ENCODE measurements at regions not wholly inside any gene's neighbourhood (a gene's known extent, or its start where the extent isn't known, plus 50 kb on each side); places are given as distances from the start of the nearest gene placed in this dataset.
"Not testable (repeated sequence)": the region's sequence is repeated elsewhere in the genome, so short reads cannot be mapped to it uniquely, and the experiment has no call there.

DNA sequence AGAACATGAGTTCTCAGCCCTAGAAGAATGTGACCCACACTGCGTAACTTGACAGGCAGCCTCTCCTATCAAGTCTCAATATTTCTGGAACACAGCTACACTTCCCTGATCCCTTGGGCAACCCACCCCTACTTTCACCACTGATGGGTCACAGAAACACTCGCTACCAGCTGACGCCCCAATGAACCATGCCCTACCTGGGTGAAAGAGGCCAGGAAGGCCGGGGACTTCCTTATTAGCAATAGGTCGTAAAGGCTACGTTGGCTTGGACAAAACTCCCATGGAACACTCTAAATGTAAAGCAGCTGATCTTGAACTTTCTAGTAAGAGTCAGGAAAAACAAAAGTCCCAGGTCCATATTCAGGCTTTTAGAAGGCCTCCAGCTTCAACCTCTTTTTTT lies 202.3 kb upstream of the KCTD7 start:
- CTCF ChIA-PET, result no interaction called here

DNA sequence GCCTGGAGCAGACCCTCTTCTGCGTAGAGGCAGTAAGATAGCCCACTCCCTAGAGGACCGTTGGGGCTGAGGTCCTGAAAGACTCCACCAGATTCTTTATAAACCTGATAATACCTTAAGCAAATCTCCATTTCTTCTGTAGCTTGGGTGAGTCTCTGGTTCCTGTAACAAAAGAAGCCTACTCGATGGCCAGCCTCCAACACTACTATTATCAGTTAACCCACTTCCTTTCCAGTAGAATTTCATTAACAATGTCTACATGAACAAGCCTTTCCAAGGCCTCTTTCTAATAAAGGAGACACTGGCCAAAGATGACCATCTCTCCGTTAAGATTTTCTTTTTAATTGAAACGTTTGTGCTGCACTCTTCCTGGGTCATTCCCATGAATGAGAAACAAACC lies 201.7 kb upstream of the KCTD7 start:
- H3K4me1 Mint-ChIP-seq, result no peaks in the 10 kb centered on the region
- ChIA-PET CTCF (no interaction called here), POLR2A (no interaction called here)
- H3K27me3 Mint-ChIP-seq, result no peaks in the 10 kb centered on the region
- Histone ChIP-seq H3K27me3 (replicated peaks in 1 of 2; ENCODE audit: control insufficient read depth in 2 of 2, extremely low read depth in 1 of 2, insufficient read depth in 2 of 2, low read length in 1 of 2) (no peaks in the 10 kb centered on the region), H3K4me3 (ENCODE audit: control insufficient read depth in 1 of 2, extremely low read depth in 1 of 2, low read length in 1 of 2) (no peak overlapping the region), H3K27ac (ENCODE audit: low read length) (no peak overlapping the region), H3K36me3 (ENCODE audit: control insufficient read depth in 2 of 2, extremely low read depth in 1 of 2, insufficient read depth in 1 of 2, low read length in 1 of 2) (peaks cover 0 to 4% of the 10 kb centered on the region in 2 donors), H3K4me1 (ENCODE audit: control insufficient read depth in 1 of 2, extremely low read depth in 1 of 2, insufficient read depth in 2 of 2, low read length in 2 of 2) (no peaks in the 10 kb centered on the region), H3K9me3 (no peaks in the 10 kb centered on the region)
- DNase-seq, result no peak
- ATAC-seq (replicated peaks in 1 of 4), result no peak
- H3K4me3 Mint-ChIP-seq, result no peak overlapping the region
- no peaks in the 10 kb centered on the region for H3K9me3 Mint-ChIP-seq
- H3K36me3 Mint-ChIP-seq, result peaks cover 47% of the 10 kb centered on the region
- no peak overlapping the region for H3K27ac Mint-ChIP-seq
- WGBS (ENCODE audit: insufficient coverage), result 85% methylated on average over 4 of the region's 5 CpGs

More for the DNA sequence above, 202.3 kb upstream of the KCTD7 start:
- 100% methylated on average over 6 of the region's 6 CpGs for WGBS (ENCODE audit: insufficient coverage)
- ATAC-seq (replicated peaks in 1 of 4), result no peak
- H3K4me1 ChIP-seq (ENCODE audit: control insufficient read depth in 1 of 2, extremely low read depth in 1 of 2, insufficient read depth in 2 of 2, low read length in 2 of 2), result no peaks in the 10 kb centered on the region
- no peaks in the 10 kb centered on the region for H3K27me3 ChIP-seq (replicated peaks in 1 of 2; ENCODE audit: control insufficient read depth in 2 of 2, extremely low read depth in 1 of 2, insufficient read depth in 2 of 2, low read length in 1 of 2)
- H3K27ac ChIP-seq (ENCODE audit: low read length), result no peak overlapping the region
- Mint-ChIP-seq H3K27ac (no peak overlapping the region), H3K36me3 (peaks cover 47% of the 10 kb centered on the region), H3K9me3 (no peaks in the 10 kb centered on the region), H3K27me3 (no peaks in the 10 kb centered on the region), H3K4me1 (no peaks in the 10 kb centered on the region), H3K4me3 (no peak overlapping the region)
- POLR2A ChIA-PET, result no interaction called here
- DNase-seq, result no peak
- H3K36me3 ChIP-seq (ENCODE audit: control insufficient read depth in 2 of 2, extremely low read depth in 1 of 2, insufficient read depth in 1 of 2, low read length in 1 of 2), result peaks cover 0 to 4% of the 10 kb centered on the region in 2 donors
- no peaks in the 10 kb centered on the region for H3K9me3 ChIP-seq
- no peak overlapping the region for H3K4me3 ChIP-seq (ENCODE audit: control insufficient read depth in 1 of 2, extremely low read depth in 1 of 2, low read length in 1 of 2)

DNA sequence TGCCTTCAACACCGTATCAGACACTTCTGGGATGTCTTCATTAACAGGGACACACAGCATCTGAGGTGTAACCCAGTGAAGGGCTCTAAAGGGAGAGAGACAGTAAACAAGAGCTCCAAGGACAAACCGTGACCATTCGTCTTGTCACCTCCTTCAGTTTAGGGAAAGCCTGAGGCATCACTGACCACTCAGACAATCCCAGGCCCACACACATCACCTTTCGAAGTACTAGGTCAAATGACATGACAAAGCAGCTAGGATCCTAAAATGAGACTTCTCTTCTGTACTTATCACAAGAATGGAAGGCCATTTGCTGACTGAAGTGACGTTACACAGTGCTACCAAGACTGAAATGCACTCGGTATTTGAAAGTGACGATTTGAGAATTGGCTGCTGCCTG lies 200.7 kb upstream of the KCTD7 start:
- no peaks in the 10 kb centered on the region for H3K4me1 Mint-ChIP-seq
- WGBS (ENCODE audit: insufficient coverage), result 98% methylated on average over 7 of the region's 7 CpGs
- H3K9me3 ChIP-seq, result no peaks in the 10 kb centered on the region
- DNase-seq, result no peak
- no peak overlapping the region for H3K27ac Mint-ChIP-seq
- ATAC-seq (replicated peaks in 1 of 4), result no peak
- ChIA-PET POLR2A (no interaction called here), CTCF (no interaction called here)
- H3K36me3 Mint-ChIP-seq, result peaks cover 49% of the 10 kb centered on the region
- H3K27me3 ChIP-seq (replicated peaks in 1 of 2; ENCODE audit: control insufficient read depth in 2 of 2, extremely low read depth in 1 of 2, insufficient read depth in 2 of 2, low read length in 1 of 2), result no peaks in the 10 kb centered on the region
- H3K36me3 ChIP-seq (ENCODE audit: control insufficient read depth in 2 of 2, extremely low read depth in 1 of 2, insufficient read depth in 1 of 2, low read length in 1 of 2), result peaks cover 0 to 4% of the 10 kb centered on the region in 2 donors
- H3K9me3 Mint-ChIP-seq, result no peaks in the 10 kb centered on the region
- H3K27ac ChIP-seq (ENCODE audit: low read length), result no peak overlapping the region
- no peaks in the 10 kb centered on the region for H3K27me3 Mint-ChIP-seq
- H3K4me3 Mint-ChIP-seq, result no peak overlapping the region
- no peak overlapping the region for H3K4me3 ChIP-seq (ENCODE audit: control insufficient read depth in 1 of 2, extremely low read depth in 1 of 2, low read length in 1 of 2)
- H3K4me1 ChIP-seq (ENCODE audit: control insufficient read depth in 1 of 2, extremely low read depth in 1 of 2, insufficient read depth in 2 of 2, low read length in 2 of 2), result no peaks in the 10 kb centered on the region

DNA sequence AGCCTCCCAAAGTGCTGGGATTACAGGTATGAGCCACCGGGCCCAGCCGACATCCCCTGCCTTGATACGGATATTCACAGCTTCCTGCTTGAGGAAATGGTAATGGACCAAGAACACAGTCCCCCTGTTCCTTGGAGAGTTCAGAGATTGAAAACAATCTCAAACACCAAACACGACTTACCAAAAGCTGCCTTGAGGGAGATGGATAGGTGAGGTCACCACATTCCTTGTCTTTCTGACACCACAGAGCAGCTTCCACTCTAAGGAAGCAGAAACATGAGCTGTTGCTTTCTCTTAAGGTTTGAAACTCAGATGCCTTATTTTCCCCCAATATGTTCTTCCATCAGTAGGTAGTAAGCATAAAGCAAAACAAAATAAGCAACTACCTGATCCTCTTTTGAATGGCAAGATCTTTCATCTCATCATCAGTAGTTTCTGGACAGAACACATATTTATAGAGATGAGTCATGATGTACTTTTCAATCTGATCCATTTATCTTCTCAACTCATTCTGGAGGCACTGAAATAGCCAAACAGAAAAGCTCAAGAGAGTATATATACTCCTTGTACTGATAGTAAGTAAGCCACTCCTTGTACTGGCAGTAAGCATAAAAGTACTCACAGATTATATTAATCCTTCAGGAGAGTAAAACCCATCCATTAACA lies 199.1 kb upstream of the KCTD7 start:
- H3K4me3 Mint-ChIP-seq, result no peak overlapping the region
- H3K36me3 ChIP-seq (ENCODE audit: control insufficient read depth in 2 of 2, extremely low read depth in 1 of 2, insufficient read depth in 1 of 2, low read length in 1 of 2), result peaks cover 0 to 4% of the 10 kb centered on the region in 2 donors
- H3K9me3 ChIP-seq, result no peaks in the 10 kb centered on the region
- no peaks in the 10 kb centered on the region for H3K27me3 Mint-ChIP-seq
- no peak overlapping the region for H3K4me3 ChIP-seq (ENCODE audit: control insufficient read depth in 1 of 2, extremely low read depth in 1 of 2, low read length in 1 of 2)
- H3K27me3 ChIP-seq (replicated peaks in 1 of 2; ENCODE audit: control insufficient read depth in 2 of 2, extremely low read depth in 1 of 2, insufficient read depth in 2 of 2, low read length in 1 of 2), result no peaks in the 10 kb centered on the region
- DNase-seq (no peak), ATAC-seq (replicated peaks in 1 of 4) (no peak)
- no peaks in the 10 kb centered on the region for H3K9me3 Mint-ChIP-seq
- POLR2A ChIA-PET, result no interaction called here
- H3K36me3 Mint-ChIP-seq, result peaks cover 38% of the 10 kb centered on the region
- H3K4me1 ChIP-seq (ENCODE audit: control insufficient read depth in 1 of 2, extremely low read depth in 1 of 2, insufficient read depth in 2 of 2, low read length in 2 of 2), result no peaks in the 10 kb centered on the region
- no peak overlapping the region for H3K27ac ChIP-seq (ENCODE audit: low read length)
- CTCF ChIA-PET, result no interaction called here
- no peak overlapping the region for H3K27ac Mint-ChIP-seq
- no peaks in the 10 kb centered on the region for H3K4me1 Mint-ChIP-seq
- WGBS (ENCODE audit: insufficient coverage), result 100% methylated on average over 1 of the region's 4 CpGs

DNA sequence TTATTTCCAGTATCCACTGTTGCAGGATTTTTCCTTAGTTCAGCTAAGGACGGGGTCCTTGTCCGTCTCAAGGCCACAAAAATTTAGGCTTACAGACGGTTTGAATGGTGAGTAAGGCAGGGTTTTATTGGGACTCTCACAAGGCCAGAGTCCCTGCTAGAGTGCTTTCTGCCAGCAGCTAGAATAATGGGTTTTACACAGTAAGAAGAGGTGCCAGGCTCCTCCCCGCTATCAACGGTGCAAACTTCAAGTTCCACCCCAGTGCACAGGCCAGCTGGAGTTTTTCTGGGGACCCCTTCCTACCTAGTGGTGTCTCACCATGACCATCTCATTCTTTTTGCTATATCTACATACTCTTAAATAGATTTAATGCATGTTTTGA lies 198.5 kb upstream of the KCTD7 start:
- Mint-ChIP-seq H3K36me3 (peaks cover 41% of the 10 kb centered on the region), H3K27me3 (no peaks in the 10 kb centered on the region), H3K9me3 (no peaks in the 10 kb centered on the region), H3K4me3 (no peak overlapping the region), H3K4me1 (no peaks in the 10 kb centered on the region), H3K27ac (no peak overlapping the region)
- CTCF ChIA-PET, result no interaction called here
- ATAC-seq (replicated peaks in 1 of 4), result no peak
- DNase-seq, result no peak
- Histone ChIP-seq H3K4me1 (ENCODE audit: control insufficient read depth in 1 of 2, extremely low read depth in 1 of 2, insufficient read depth in 2 of 2, low read length in 2 of 2) (no peaks in the 10 kb centered on the region), H3K27ac (ENCODE audit: low read length) (no peak overlapping the region), H3K36me3 (ENCODE audit: control insufficient read depth in 2 of 2, extremely low read depth in 1 of 2, insufficient read depth in 1 of 2, low read length in 1 of 2) (peaks cover 0 to 4% of the 10 kb centered on the region in 2 donors), H3K4me3 (ENCODE audit: control insufficient read depth in 1 of 2, extremely low read depth in 1 of 2, low read length in 1 of 2) (no peak overlapping the region), H3K27me3 (replicated peaks in 1 of 2; ENCODE audit: control insufficient read depth in 2 of 2, extremely low read depth in 1 of 2, insufficient read depth in 2 of 2, low read length in 1 of 2) (no peaks in the 10 kb centered on the region), H3K9me3 (no peaks in the 10 kb centered on the region)
- 100% methylated on average over 4 of the region's 5 CpGs for WGBS (ENCODE audit: insufficient coverage)
- POLR2A ChIA-PET, result no interaction called here

DNA sequence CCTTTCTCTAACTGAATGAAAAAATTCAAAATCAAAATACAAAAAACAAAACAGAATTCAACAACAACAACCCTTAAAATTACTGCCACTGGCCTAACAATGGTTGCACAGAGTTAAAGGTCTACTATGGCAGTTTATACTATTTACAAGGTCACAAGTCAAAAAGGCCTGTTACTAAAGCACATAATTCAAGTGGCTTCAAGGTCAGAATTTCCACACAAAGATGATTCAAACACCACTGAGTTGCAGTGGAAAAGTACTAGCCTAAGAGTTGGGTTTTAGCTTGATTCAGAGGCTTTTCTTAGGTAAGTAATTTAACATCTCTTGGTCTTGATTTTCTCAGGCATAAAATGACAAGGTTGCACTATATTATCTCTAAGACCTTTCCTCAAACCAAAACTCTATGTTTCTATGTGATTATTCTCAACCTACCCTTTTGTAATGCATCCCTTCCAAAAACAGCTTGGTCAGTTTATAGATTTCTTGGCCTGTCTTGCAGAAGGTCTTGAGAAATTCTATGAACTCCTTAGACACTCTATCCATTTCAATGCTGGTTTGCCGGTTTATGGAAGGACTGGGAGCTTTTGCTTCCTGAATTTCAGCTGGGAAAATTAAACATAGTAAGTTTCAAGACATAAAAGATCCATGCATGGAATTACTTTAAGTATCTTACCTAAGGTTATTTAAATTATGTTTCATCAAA lies 189.8 kb upstream of the KCTD7 start:
- H3K4me3 ChIP-seq (ENCODE audit: control insufficient read depth in 1 of 2, extremely low read depth in 1 of 2, low read length in 1 of 2); H3K9me3 ChIP-seq; H3K4me1 ChIP-seq (ENCODE audit: control insufficient read depth in 1 of 2, extremely low read depth in 1 of 2, insufficient read depth in 2 of 2, low read length in 2 of 2); H3K9me3 Mint-ChIP-seq; H3K27ac Mint-ChIP-seq; H3K4me3 Mint-ChIP-seq; H3K27me3 Mint-ChIP-seq; H3K36me3 ChIP-seq (ENCODE audit: control insufficient read depth in 2 of 2, extremely low read depth in 1 of 2, insufficient read depth in 1 of 2, low read length in 1 of 2); H3K27ac ChIP-seq (ENCODE audit: low read length); CTCF ChIA-PET; DNase-seq; H3K27me3 ChIP-seq (replicated peaks in 1 of 2; ENCODE audit: control insufficient read depth in 2 of 2, extremely low read depth in 1 of 2, insufficient read depth in 2 of 2, low read length in 1 of 2); POLR2A ChIA-PET; ATAC-seq (replicated peaks in 1 of 4); H3K4me1 Mint-ChIP-seq: not testable (repeated sequence)
- no CpG with 5 or more reads among the region's 1 CpG for WGBS (ENCODE audit: insufficient coverage)
- H3K36me3 Mint-ChIP-seq, result peaks cover 30% of the 10 kb centered on the region
